H1 (cell line): ENCODE measurements at regions not wholly inside any gene's neighbourhood (a gene's known extent, or its start where the extent isn't known, plus 50 kb on each side); places are given as distances from the start of the nearest gene placed in this dataset.

ENCODE experiments used
- CTCF ChIA-PET: fragments of 300-600 bp; sonication (Branson Sonifier 250); formaldehyde crosslinking; loops from one replicate; lab custom pipeline; 2021; ENCODE audit not compliant: partially characterized antibody; lab: Charles Lee
- POLR2A ChIA-PET: fragments of 300-600 bp; sonication (Branson Sonifier 250); formaldehyde crosslinking; loops from one replicate; lab custom pipeline; 2021; ENCODE audit warnings: inconsistent platforms; ENCODE audit not compliant: partially characterized antibody; lab: Charles Lee
- DNase-seq, 2 experiments: peaks; one replicate each; pipeline versions ENCODE4 v3.0.0 to v3.0.0-alpha.2; 2010 to 2022; ENCODE audit warnings: low spot score in 2 of 2, low read depth in 1 of 2, mixed read lengths in 1 of 2
- FAIRE-seq: peaks from 2 replicates; lab custom pipeline; 2011; peaks lifted over from hg19 to GRCh38; lab: Jason Lieb, UNC
- H2AFZ ChIP-seq: 2 replicates; pipeline ENCODE4 v1.8.1; 2012; ENCODE audit warnings: low read length, inconsistent platforms
- H2AK5ac ChIP-seq: 2 replicates; pipeline ENCODE4 v1.6.1; 2013; ENCODE audit warnings: low read depth, low read length
- H2BK120ac ChIP-seq: replicated peaks from 2 replicates; pipeline ENCODE3; 2013; ENCODE audit warnings: low read depth, low read length, inconsistent platforms
- H2BK12ac ChIP-seq: 2 replicates; pipeline ENCODE4 v1.6.1; 2013; ENCODE audit warnings: low read depth, low read length
- H2BK15ac ChIP-seq: 2 replicates; pipeline ENCODE4 v1.6.1; 2013; ENCODE audit warnings: low read length
- H2BK20ac ChIP-seq: 2 replicates; pipeline ENCODE4 v1.6.1; 2013; ENCODE audit warnings: low read length
- H2BK5ac ChIP-seq: 2 replicates; pipeline ENCODE4 v1.6.1; 2013; ENCODE audit warnings: low read depth, low read length
- H3K14ac ChIP-seq: 2 replicates; pipeline ENCODE4 v1.6.1; 2013; ENCODE audit warnings: inconsistent platforms; ENCODE audit not compliant: insufficient read length
- H3K18ac ChIP-seq: 2 replicates; pipeline ENCODE4 v1.6.1; 2013; ENCODE audit warnings: low read length; ENCODE audit errors: extremely low read depth
- H3K23ac ChIP-seq: 2 replicates; pipeline ENCODE4 v1.6.1; 2013; ENCODE audit warnings: inconsistent platforms; ENCODE audit not compliant: insufficient read length
- H3K23me2 ChIP-seq: 2 replicates; pipeline ENCODE4 v1.6.1; 2013; ENCODE audit warnings: low read depth, low read length
- H3K27ac ChIP-seq: 2 replicates; pipeline ENCODE4 v1.6.1; 2011; ENCODE audit warnings: low read depth, low read length, inconsistent platforms
- H3K27me3 ChIP-seq, 4 experiments: replicated peaks in 1 of 4; 1 replicate in 1 of 4; 2 replicates in 3 of 4; pipeline versions ENCODE4 v1.6.1 to v1.8.1; 2011 to 2013; ENCODE audit warnings: low read length in 3 of 4, mild to moderate bottlenecking in 3 of 4, inconsistent platforms in 2 of 4, mixed read lengths in 2 of 4, moderate library complexity in 1 of 4; ENCODE audit not compliant: control insufficient read depth in 3 of 4, insufficient read depth in 3 of 4; ENCODE audit errors: extremely low read depth in 1 of 4
- H3K36me3 ChIP-seq, 4 experiments: 2 replicates each; pipeline versions ENCODE4 v1.6.1 to v1.8.1; 2011 to 2013; ENCODE audit warnings: mild to moderate bottlenecking in 4 of 4, low read length in 3 of 4, moderate library complexity in 2 of 4, control low read depth in 1 of 4, inconsistent platforms in 1 of 4; ENCODE audit not compliant: insufficient read depth in 4 of 4, control insufficient read depth in 2 of 4
- H3K4ac ChIP-seq: replicated peaks from 2 replicates; pipeline ENCODE3; 2013; ENCODE audit warnings: low read length, low read depth, mixed read lengths, inconsistent platforms; ENCODE audit not compliant: insufficient read length
- H3K4me1 ChIP-seq, 4 experiments: replicated peaks in 1 of 4; 1 replicate in 1 of 4; 2 replicates in 3 of 4; pipeline versions ENCODE4 v1.6.1 to v1.8.1; 2011 to 2013; ENCODE audit warnings: low read length in 3 of 4, inconsistent platforms in 2 of 4, mixed read lengths in 1 of 4; ENCODE audit not compliant: insufficient read depth in 4 of 4, control insufficient read depth in 3 of 4
- H3K4me2 ChIP-seq, 2 experiments: 2 replicates each; pipeline versions ENCODE4 v1.6.1 to v1.8.1; 2011 to 2013; ENCODE audit warnings: low read depth in 2 of 2, low read length in 2 of 2, control low read depth in 1 of 2, inconsistent platforms in 1 of 2, mild to moderate bottlenecking in 1 of 2; ENCODE audit not compliant: insufficient read depth in 1 of 2
- H3K4me3 ChIP-seq, 4 experiments: fragments of 200-600, 300-600 bp in 1 of 4; sonication (generic), shearing (Covaris generic), sonication (Bioruptor Twin) in 1 of 4; 2 replicates each; pipeline versions ENCODE4 v1.5.1 to v1.8.1; 2011 to 2016; ENCODE audit warnings: low read length in 4 of 4, low read depth in 3 of 4, control low read depth in 2 of 4, inconsistent platforms in 2 of 4, mild to moderate bottlenecking in 2 of 4, mixed read lengths in 1 of 4, moderate library complexity in 1 of 4; ENCODE audit not compliant: insufficient read depth in 2 of 4; ENCODE audit errors: extremely low read depth in 1 of 4
- H3K56ac ChIP-seq: replicated peaks from 2 replicates; pipeline ENCODE3; 2013; ENCODE audit warnings: low read depth, mild to moderate bottlenecking, mixed read lengths, low read length, inconsistent platforms; ENCODE audit not compliant: insufficient read length
- H3K79me1 ChIP-seq: 2 replicates; pipeline ENCODE4 v1.6.1; 2013; ENCODE audit warnings: low read depth, low read length, control low read depth
- H3K79me2 ChIP-seq, 2 experiments: 2 replicates each; pipeline versions ENCODE4 v1.6.1 to v1.8.1; 2012 to 2013; ENCODE audit warnings: low read length in 2 of 2, mild to moderate bottlenecking in 2 of 2, inconsistent platforms in 1 of 2; ENCODE audit not compliant: insufficient read depth in 2 of 2, control insufficient read depth in 1 of 2
- H3K9ac ChIP-seq, 4 experiments: replicated peaks in 1 of 4; 1 replicate in 1 of 4; 2 replicates in 3 of 4; pipeline versions ENCODE4 v1.6.1 to v1.8.1; 2011 to 2013; ENCODE audit warnings: low read depth in 3 of 4, low read length in 3 of 4, control low read depth in 2 of 4, mild to moderate bottlenecking in 2 of 4, moderate library complexity in 2 of 4, inconsistent platforms in 1 of 4; ENCODE audit errors: extremely low read depth in 1 of 4
- H3K9me3 ChIP-seq, 2 experiments: 2 replicates each; pipeline versions ENCODE4 v1.6.1 to v1.8.1; 2012 to 2013; ENCODE audit warnings: mild to moderate bottlenecking in 2 of 2, moderate library complexity in 2 of 2, control low read depth in 1 of 2, inconsistent platforms in 1 of 2, low read depth in 1 of 2, low read length in 1 of 2, mixed read lengths in 1 of 2; ENCODE audit not compliant: insufficient read depth in 2 of 2
- H4K20me1 ChIP-seq, 2 experiments: replicated peaks in 1 of 2; 2 replicates each; pipeline versions ENCODE3 to v1.8.1; 2011 to 2013; ENCODE audit warnings: inconsistent platforms in 2 of 2, low read length in 2 of 2, mild to moderate bottlenecking in 1 of 2; ENCODE audit not compliant: insufficient read depth in 2 of 2, control insufficient read depth in 1 of 2
- H4K5ac ChIP-seq: 2 replicates; pipeline ENCODE4 v1.6.1; 2013; ENCODE audit warnings: low read length, low read depth, mixed read lengths, inconsistent platforms; ENCODE audit not compliant: insufficient read length
- H4K8ac ChIP-seq: 2 replicates; pipeline ENCODE4 v1.8.0; 2013; ENCODE audit warnings: mild to moderate bottlenecking, moderate library complexity, low read length, inconsistent platforms; ENCODE audit not compliant: insufficient read depth; ENCODE audit errors: extremely low read depth
- H4K91ac ChIP-seq: replicated peaks from 2 replicates; pipeline ENCODE3; 2013; ENCODE audit warnings: low read length, mixed read lengths, inconsistent platforms; ENCODE audit not compliant: insufficient read length
- CHD2 ChIP-seq: IDR thresholded peaks from 2 replicates; pipeline ENCODE4 v1.6.1; 2012; ENCODE audit warnings: low read length, improper control_type of control experiment
- NRF1 ChIP-seq: IDR thresholded peaks from 2 replicates; pipeline ENCODE4 v1.6.1; 2011; ENCODE audit warnings: mild to moderate bottlenecking, low read depth, low read length, improper control_type of control experiment
- YY1 ChIP-seq: IDR thresholded peaks from 2 replicates; pipeline ENCODE4 v1.6.1; 2011; ENCODE audit warnings: low read depth, mild to moderate bottlenecking, low read length
- WGBS, 2 experiments: shearing (Covaris generic) in 1 of 2; methylation state at CpG; one replicate each; pipeline versions ENCODE4 v1.1.6 to v1.1.7; 2013 to 2015; ENCODE audit warnings: low lambda C conversion rate in 2 of 2, mixed read lengths in 2 of 2, inconsistent platforms in 1 of 2, low coverage in 1 of 2, missing lambda C conversion rate in 1 of 2; ENCODE audit not compliant: insufficient replicate concordance in 2 of 2, insufficient coverage in 1 of 2, insufficient read length in 1 of 2; ENCODE audit errors: extremely low coverage in 1 of 2, missing lambda C conversion rate in 1 of 2; 5-methylcytosine and 5-hydroxymethylcytosine counted together

DNA sequence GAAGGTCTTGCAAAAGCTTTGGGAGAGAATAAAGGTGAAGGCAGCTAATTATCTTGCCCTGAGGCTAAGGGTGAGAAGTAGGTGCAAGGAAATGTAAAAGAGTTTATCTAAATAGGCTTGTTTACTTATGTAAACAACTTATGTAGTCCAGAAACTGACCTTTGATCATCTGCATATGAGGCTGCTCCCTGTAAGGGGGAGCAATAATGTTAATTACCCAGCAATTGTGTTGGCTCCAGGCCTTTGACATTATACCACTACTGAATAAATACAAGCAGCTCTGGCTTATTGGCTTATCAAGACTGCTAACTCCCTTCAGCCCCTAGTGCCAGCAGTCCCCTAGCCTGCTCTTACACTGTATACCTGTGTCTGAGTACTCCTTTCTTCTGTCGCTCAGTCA, 303.7 kb upstream of the GNPDA2 start:
- Histone ChIP-seq H3K27ac (no peak overlapping the region), H4K5ac (no peak overlapping the region), H3K4me1 (no peaks in the 10 kb centered on the region), H2BK5ac (no peak overlapping the region), H3K36me3 (no peaks in the 10 kb centered on the region), H3K27me3 (no peaks in the 10 kb centered on the region), H3K9ac (no peak overlapping the region), H3K79me1 (no peaks in the 10 kb centered on the region), H3K4me2 (no peak overlapping the region), H2BK12ac (no peak overlapping the region), H3K14ac (no peak overlapping the region), H3K4me3 (no peak overlapping the region), H2AFZ (no peak overlapping the region), H2AK5ac (no peak overlapping the region), H3K79me2 (no peaks in the 10 kb centered on the region), H2BK20ac (no peak overlapping the region), H4K8ac (no peak overlapping the region), H2BK120ac (no peak overlapping the region), H3K18ac (no peak overlapping the region), H3K9me3 (no peaks in the 10 kb centered on the region), H4K91ac (no peak overlapping the region), H2BK15ac (no peak overlapping the region), H3K4ac (no peak overlapping the region), H3K56ac (no peak overlapping the region), H4K20me1 (no peaks in the 10 kb centered on the region), H3K23me2 (no peaks in the 10 kb centered on the region), H3K23ac (no peak overlapping the region)
- CTCF ChIA-PET = interaction anchor here (0.7 kb wide), 2 partner anchors 13 to 68 kb away, joined by 3 read pairs; no protein-coding TSS in a partner anchor
- FAIRE-seq (no peak), DNase-seq (no peak)
- POLR2A ChIA-PET = no interaction called here
- WGBS, 2 experiments = 92% methylated on average over 1 of the region's 1 CpG; no CpG with 5 or more reads in 1 of the 2 experiments
- TF ChIP-seq NRF1 (no peak), CHD2 (no peak), YY1 (no peak)
